Vagina (tissue), 2 donors: ENCODE measurements at regions not wholly inside any gene's neighbourhood (a gene's known extent, or its start where the extent isn't known, plus 50 kb on each side); places are given as distances from the start of the nearest gene placed in this dataset.

ENCODE experiments used
- POLR2A ChIP-seq, 2 donors: fragments of 450-650 bp; IDR thresholded peaks; one replicate each; pipeline ENCODE4 v1.6.1; 2017; ENCODE audit warnings: antibody characterized with exemption in 2 of 2, mild to moderate bottlenecking in 2 of 2, moderate library complexity in 2 of 2
- TF ChIP-seq, protein P1 (sequence below), 3 experiments: fragments of 450-650 bp in 2 of 3; fragments of 200-600 bp in 1 of 3; sonication (generic) in 1 of 3; IDR thresholded peaks; one replicate each; pipeline ENCODE4 v1.5.1; 2017 to 2019; ENCODE audit warnings: antibody characterized with exemption in 3 of 3, mild to moderate bottlenecking in 2 of 3, moderate library complexity in 2 of 3

DNA sequence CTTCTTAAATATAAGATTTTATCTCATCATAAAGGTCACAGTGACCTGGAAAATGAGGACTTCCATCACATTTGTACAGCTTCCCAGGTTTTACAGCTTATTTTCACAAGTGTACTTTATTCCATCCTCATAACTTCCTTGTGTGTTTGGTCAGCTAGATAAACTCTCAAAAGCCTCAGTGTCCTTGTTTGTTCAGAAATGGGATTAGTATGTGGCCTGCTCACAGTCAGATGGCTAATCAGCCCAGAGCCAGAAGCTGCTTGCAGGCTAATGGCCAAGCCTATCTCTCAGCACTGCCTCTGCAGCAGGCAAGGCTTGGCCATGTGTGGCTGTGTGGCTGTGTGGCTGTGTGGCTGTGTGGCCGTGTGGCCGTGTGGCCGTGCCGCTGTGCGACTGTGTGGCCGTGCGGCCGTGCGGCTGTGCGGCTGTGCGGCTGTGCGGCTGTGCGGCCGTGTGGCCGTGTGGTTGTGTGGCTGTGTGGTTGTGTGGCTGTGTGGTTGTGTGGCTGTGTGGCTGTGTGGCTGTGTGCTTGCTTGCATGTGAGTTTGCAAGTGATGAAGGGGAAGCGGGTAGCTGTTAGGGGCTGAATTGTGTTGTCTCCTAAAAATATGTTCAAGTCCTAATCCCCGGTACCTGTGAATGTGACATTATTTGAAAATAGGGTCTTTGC is 233.0 kb upstream of the TNP1 start:
- TF ChIP-seq, protein P1, sequence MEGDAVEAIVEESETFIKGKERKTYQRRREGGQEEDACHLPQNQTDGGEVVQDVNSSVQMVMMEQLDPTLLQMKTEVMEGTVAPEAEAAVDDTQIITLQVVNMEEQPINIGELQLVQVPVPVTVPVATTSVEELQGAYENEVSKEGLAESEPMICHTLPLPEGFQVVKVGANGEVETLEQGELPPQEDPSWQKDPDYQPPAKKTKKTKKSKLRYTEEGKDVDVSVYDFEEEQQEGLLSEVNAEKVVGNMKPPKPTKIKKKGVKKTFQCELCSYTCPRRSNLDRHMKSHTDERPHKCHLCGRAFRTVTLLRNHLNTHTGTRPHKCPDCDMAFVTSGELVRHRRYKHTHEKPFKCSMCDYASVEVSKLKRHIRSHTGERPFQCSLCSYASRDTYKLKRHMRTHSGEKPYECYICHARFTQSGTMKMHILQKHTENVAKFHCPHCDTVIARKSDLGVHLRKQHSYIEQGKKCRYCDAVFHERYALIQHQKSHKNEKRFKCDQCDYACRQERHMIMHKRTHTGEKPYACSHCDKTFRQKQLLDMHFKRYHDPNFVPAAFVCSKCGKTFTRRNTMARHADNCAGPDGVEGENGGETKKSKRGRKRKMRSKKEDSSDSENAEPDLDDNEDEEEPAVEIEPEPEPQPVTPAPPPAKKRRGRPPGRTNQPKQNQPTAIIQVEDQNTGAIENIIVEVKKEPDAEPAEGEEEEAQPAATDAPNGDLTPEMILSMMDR (IDR thresholded peaks at IDR 0.05) = no peak
- TF ChIP-seq POLR2A (IDR thresholded peaks at IDR 0.05) = no peak
